ENCODE measurements at regions not wholly inside any gene's neighbourhood (a gene's known extent, or its start where the extent isn't known, plus 50 kb on each side); places are given as distances from the start of the nearest gene placed in this dataset.

DNA sequence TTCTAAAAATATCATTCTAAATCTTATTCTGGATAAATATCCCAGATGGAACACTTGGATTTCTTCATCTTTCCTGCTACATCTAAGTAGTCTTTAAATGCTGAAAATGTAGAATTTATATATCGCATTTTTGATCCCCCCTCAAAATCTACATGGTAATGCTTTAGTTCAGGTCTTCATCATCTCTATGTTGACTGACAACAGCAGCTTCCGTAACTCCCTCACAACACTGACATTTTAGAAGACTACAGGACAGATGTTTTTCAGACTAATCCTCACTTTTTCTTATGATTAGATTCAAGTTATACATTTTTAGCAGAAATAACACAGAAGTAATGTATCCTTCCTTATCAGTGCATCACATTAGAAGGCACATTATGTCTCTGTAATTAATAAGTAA, 336.5 kb downstream of the LMO4 start:
- TF ChIP-seq JUND (IDR thresholded peaks at IDR 0.05) (no peak), CTCF (IDR thresholded peaks at IDR 0.05; ENCODE audit: low read depth, low read length, missing input control) (no peak), ATF3 (IDR thresholded peaks at IDR 0.05) (no peak), GABPA (IDR thresholded peaks at IDR 0.05 in 1 of 2, conservative IDR thresholded peaks at IDR 0.05 in 1 of 2) (no peak), REST (IDR thresholded peaks at IDR 0.05) (no peak), YY1 (IDR thresholded peaks at IDR 0.05) (no peak), ZBTB33 (IDR thresholded peaks at IDR 0.05) (no peak)
